Right lobe of liver (tissue), 6 donors: ENCODE measurements at regions not wholly inside any gene's neighbourhood (a gene's known extent, or its start where the extent isn't known, plus 50 kb on each side); places are given as distances from the start of the nearest gene placed in this dataset.

ENCODE experiments used
- ATAC-seq, 4 donors: fragments of 200-7000 bp; cut with Tn5 transposase; one replicate each; pipeline ENCODE4 v1.9.1; 2020; ENCODE audit warnings: mild to moderate bottlenecking in 4 of 4, moderate library complexity in 4 of 4
- DNase-seq, 3 donors: peaks; one replicate each; pipeline ENCODE4 v3.0.0-alpha.2; 2020
- H3K27ac ChIP-seq, 3 donors: fragments of 200-600 bp; one replicate each; pipeline ENCODE4 v1.8.0; 2022
- H3K27me3 ChIP-seq, 2 donors: fragments of 200-600 bp; one replicate each; pipeline ENCODE4 v1.8.0; 2022
- H3K36me3 ChIP-seq, 4 donors: fragments of 200-600 bp; sonication (generic) in 1 of 4; one replicate each; pipeline versions ENCODE4 v1.5.1 to v1.8.0; 2017 to 2022; ENCODE audit warnings: control low read depth in 1 of 4
- H3K4me1 ChIP-seq, 4 donors: fragments of 200-600 bp; sonication (generic) in 1 of 4; one replicate each; pipeline versions ENCODE4 v1.5.1 to v1.8.0; 2017 to 2022; ENCODE audit warnings: control low read depth in 1 of 4
- H3K4me3 ChIP-seq, 3 donors: fragments of 200-600 bp; one replicate each; pipeline ENCODE4 v1.8.0; 2022
- H3K9me3 ChIP-seq, 4 donors: fragments of 200-600 bp; sonication (generic) in 1 of 4; one replicate each; pipeline versions ENCODE4 v1.5.1 to v1.8.0; 2017 to 2022; ENCODE audit warnings: control low read depth in 1 of 4
- CTCF ChIP-seq, 4 donors: fragments of 200-600 bp in 3 of 4; fragments of 450-650 bp in 1 of 4; IDR thresholded peaks; one replicate each; pipeline versions ENCODE4 v1.5.1 to v1.8.0; 2016 to 2022; ENCODE audit warnings: antibody characterized with exemption in 4 of 4, mild to moderate bottlenecking in 2 of 4
- POLR2A ChIP-seq: fragments of 450-650 bp; IDR thresholded peaks from one replicate; pipeline ENCODE4 v1.6.1; 2017; ENCODE audit warnings: antibody characterized with exemption, mild to moderate bottlenecking
- WGBS: methylation state at CpG from one replicate; pipeline ENCODE4 v1.1.6; 2018; ENCODE audit warnings: low coverage, low lambda C conversion rate; ENCODE audit not compliant: insufficient coverage; ENCODE audit errors: missing lambda C conversion rate; 5-methylcytosine and 5-hydroxymethylcytosine counted together
- intact Hi-C, 2 donors: fragments of 100-400 bp; cut with DNase I; formaldehyde crosslinking; loops; one replicate each; pipeline versions ENCODE4 v1.11.2 to v1.14.1; 2022
- donor health status: DM: no; HTN: yes; CAD: no.
- donor health status: DM: no; HTN: no; CAD: no.
- donor health status: DM: no; HTN: no; CAD: no.
- donor health status: DM: no; HTN: yes; CAD: no.
- donor health status: DM: no; HTN: yes; CAD: no.

GRCh38 chrY:15440696-15441408 is 916.5 kb downstream of the NLGN4Y start:
- Histone ChIP-seq H3K27ac (no peak overlapping the region), H3K4me1 (no peaks in the 10 kb centered on the region), H3K36me3 (no peaks in the 10 kb centered on the region), H3K27me3 (no peaks in the 10 kb centered on the region), H3K4me3 (no peak overlapping the region), H3K9me3 (no peaks in the 10 kb centered on the region)
- no peak for TF ChIP-seq CTCF (IDR thresholded peaks at IDR 0.05)
- TF ChIP-seq POLR2A = no peak
- no CpG with 5 or more reads among the region's 8 CpGs for WGBS
- intact Hi-C loops = no loop called here
- ATAC-seq (no peak), DNase-seq (no peak)

GRCh38 chrY:15441878-15442277 is 917.5 kb downstream of the NLGN4Y start:
- Histone ChIP-seq H3K27ac (no peak overlapping the region), H3K36me3 (no peaks in the 10 kb centered on the region), H3K27me3 (no peaks in the 10 kb centered on the region), H3K4me1 (no peaks in the 10 kb centered on the region), H3K9me3 (no peaks in the 10 kb centered on the region), H3K4me3 (no peak overlapping the region)
- intact Hi-C loops = no loop called here
- DNase-seq = no peak
- TF ChIP-seq CTCF (IDR thresholded peaks at IDR 0.05) (no peak), POLR2A (no peak)
- no peak for ATAC-seq
- WGBS = no CpG with 5 or more reads among the region's 1 CpG

GRCh38 chrY:15445871-15446270 is 921.5 kb downstream of the NLGN4Y start:
- Histone ChIP-seq H3K9me3 (no peaks in the 10 kb centered on the region), H3K4me1 (no peaks in the 10 kb centered on the region), H3K36me3 (no peaks in the 10 kb centered on the region), H3K4me3 (no peak overlapping the region), H3K27ac (no peak overlapping the region), H3K27me3 (no peaks in the 10 kb centered on the region)
- no peak for DNase-seq
- WGBS = no CpG with 5 or more reads among the region's 1 CpG
- TF ChIP-seq POLR2A (no peak), CTCF (IDR thresholded peaks at IDR 0.05) (no peak)
- ATAC-seq = no peak
- intact Hi-C loops = no loop called here

GRCh38 chrY:15446861-15447260 is 922.5 kb downstream of the NLGN4Y start:
- no peaks in the 10 kb centered on the region for H3K36me3 ChIP-seq
- TF ChIP-seq POLR2A (no peak), CTCF (IDR thresholded peaks at IDR 0.05) (no peak)
- H3K27me3 ChIP-seq = no peaks in the 10 kb centered on the region
- DNase-seq (no peak), ATAC-seq (no peak)
- H3K4me3 ChIP-seq = no peak overlapping the region
- H3K9me3 ChIP-seq = no peaks in the 10 kb centered on the region
- no peaks in the 10 kb centered on the region for H3K4me1 ChIP-seq
- intact Hi-C loops = no loop called here
- no peak overlapping the region for H3K27ac ChIP-seq

- WGBS = no CpG with 5 or more reads among the region's 4 CpGs
- Histone ChIP-seq H3K9me3 (no peaks in the 10 kb centered on the region), H3K36me3 (no peaks in the 10 kb centered on the region), H3K4me1 (no peaks in the 10 kb centered on the region), H3K27ac (no peak overlapping the region), H3K4me3 (no peak overlapping the region), H3K27me3 (no peaks in the 10 kb centered on the region)
- intact Hi-C loops = no loop called here
- TF ChIP-seq POLR2A = no peak
- ATAC-seq (no peak), DNase-seq (no peak)
Observed at GRCh38 chrY:15447959-15448358, 923.6 kb downstream of the NLGN4Y start.
